ENCODE measurements at regions not wholly inside any gene's neighbourhood (a gene's known extent, or its start where the extent isn't known, plus 50 kb on each side); places are given as distances from the start of the nearest gene placed in this dataset.
"Not testable (repeated sequence)": the region's sequence is repeated elsewhere in the genome, so short reads cannot be mapped to it uniquely, and the experiment has no call there.

DNA sequence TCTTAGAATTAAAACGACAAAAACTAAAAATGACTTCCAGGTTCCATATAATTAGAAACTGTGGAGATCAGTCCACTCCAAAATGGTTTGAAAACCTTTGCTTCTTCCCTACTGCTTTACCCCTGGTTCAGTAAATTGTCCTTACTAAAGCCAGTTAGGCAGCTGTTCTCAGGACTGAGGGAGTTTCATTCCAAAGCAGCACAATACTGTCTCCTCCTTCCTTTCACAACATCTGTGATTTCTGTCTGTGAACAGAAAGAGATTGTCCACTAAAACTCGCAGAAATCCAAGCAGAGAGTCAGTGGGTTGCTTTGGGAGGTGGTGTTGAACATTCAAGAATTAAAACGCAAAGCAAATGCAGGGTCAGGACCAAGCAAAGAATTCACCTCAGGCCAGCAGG is 740.8 kb upstream of the ZNF608 start:
- no peak for DNase-seq

GRCh38 chr5:125487652-125488051 is 741.2 kb upstream of the ZNF608 start:
- not testable (repeated sequence) for DNase-seq

DNA sequence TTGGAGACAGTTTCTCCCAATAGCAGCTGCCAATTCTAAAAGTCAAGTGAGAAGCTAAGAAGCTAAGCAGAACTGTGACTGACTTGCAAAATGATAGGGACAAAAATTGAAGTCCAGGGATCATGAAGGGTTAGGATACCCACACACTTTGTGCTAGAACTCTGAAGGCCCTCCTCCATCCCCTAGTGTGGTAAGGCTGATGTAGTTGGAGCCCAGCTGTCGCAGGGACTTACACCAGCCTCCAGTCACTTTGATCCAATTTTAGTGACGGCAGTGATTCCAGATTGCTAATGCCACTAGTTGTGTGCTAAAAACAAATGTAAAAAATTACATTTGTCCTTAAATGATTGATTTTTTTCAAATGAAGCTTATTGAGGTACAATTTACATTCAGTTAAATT is 742.7 kb upstream of the ZNF608 start:
- DNase-seq = no peak

DNA sequence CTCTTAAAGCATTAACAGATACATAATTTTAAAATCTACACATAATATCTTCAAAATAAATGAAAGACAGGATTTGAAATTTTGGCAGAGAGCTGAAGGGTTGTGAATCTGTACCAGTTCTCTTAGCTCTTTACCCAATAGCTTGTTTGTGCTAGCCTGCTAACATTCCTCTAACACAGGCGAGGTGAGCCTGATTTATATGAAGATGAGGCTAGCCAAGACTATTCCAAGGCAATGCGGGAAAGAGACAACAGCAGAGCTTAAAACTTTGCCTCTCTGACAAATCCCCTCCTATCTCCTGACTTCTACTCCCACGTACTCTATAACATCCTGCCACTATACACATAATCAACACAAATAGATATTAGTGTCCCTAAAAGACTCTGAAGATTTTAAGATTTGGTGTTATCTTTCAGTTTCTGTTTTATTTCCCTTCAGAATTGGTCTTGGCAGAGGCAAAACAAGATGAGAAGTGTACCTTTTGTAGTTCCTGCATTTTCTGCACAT is 745.6 kb upstream of the ZNF608 start:
- DNase-seq = no peak

DNA sequence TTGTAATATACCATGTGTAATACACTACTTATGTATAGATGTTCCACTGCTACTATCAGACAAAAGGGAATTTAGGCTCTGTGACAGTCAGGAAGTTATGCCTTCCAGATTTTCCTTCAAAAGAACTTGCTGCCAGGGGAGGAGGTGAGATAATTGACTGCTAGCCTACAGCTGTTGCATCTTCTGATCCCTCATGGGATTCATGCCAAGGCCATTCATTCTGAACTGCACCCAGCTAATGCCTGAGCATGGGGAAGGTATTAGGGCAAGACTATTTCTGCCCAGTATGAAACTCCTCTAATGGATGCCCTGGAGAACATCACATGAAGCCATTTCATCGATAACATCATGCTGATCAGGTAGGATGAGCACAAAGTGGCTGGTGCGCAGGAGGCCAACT is 746.5 kb upstream of the ZNF608 start:
- DNase-seq = no peak

- DNase-seq = no peak
Measured at GRCh38 chr5:125496393-125496792, 750.0 kb upstream of the ZNF608 start.

- no peak for DNase-seq
Measured at GRCh38 chr5:125497651-125498050, 751.2 kb upstream of the ZNF608 start.

DNA sequence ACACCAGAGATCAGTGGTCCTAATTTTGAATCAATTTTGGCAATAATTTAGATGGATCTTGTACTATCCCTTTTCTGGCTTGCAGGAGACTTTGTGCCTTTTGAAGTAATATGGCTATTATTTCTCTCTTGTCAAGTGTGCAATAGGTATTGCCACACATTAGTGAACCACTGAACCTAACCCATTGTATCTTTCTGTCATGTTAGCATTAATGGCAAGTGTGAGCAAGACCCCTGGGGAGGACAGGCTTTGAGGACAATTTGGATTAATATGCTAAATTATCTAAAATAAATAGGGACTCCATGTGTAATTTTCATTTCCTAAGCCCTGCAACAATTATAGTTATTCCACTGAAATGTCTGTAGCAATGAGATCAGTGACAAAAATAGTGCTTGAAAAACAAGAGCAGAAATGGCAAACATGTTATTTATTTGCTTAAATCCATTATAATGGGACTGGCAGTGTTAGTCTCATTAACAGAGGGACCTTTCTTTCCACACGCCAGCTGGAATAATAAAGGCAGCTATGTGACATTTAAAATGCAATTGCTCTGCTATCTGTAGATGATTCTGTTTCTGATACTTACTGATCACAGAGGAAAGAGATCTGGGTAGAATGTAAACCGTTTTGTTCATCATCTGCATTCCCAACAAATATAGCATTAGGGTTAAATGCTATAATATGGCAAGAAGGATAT is 753.3 kb upstream of the ZNF608 start:
- no peak for DNase-seq

DNA sequence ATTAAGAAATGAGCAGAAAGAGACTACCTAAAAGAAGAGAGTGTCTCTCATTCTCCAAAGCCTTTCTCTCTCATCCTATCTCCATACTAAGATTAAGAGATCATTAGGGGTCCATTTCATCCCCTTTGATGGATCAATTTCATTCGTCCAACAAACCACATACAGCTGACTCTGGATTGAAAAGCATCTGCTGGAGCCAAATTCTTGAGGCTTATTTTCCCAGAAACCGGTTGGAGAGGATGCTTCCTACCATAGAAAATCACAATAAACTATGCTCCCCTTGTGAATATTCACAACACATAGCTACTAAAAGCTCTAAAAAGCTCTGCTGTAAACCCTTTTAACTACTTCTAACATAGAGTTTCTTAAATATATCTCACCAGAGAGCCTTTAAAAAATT is 755.0 kb upstream of the ZNF608 start:
- DNase-seq = no peak

DNA sequence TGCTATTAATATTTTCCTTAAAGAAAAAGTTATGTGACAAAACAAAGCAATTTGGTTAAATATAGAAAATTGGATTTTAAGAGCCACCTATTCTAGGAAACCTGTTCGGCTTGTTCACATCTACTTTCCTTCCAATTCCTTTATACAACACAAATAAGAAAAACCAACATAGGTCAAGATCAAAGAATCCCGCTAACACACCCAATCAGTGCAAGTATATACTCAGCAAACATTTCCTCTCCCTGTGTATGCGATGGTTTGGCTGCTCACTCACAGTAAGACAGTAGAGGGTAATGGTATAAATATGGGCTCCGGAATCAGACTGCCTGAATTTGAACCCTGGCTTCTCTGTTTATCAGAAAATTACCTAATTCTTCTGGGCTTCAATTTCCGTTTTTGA is 757.5 kb upstream of the ZNF608 start:
- DNase-seq = no peak

GRCh38 chr5:125505115-125505514 is 758.7 kb upstream of the ZNF608 start:
- no peak for DNase-seq

DNA sequence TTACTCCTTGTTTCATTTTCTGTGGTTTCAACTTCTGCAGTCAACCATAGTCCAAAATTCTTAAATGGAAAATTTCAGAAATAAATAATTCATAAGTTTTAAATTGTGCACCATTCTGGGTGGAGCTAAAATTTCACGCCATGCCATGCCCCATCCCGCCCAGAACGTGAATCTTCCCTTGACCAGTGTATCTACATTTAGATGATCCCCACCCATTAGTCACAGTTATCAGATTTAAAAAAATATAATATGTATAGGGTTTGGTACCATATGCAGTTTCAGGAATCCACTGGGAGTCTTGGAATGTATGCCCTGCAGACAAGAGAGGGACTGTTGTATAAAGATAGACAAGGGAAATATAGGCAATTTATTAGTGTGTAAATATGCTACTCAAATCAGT is 759.7 kb upstream of the ZNF608 start:
- no peak for DNase-seq

DNA sequence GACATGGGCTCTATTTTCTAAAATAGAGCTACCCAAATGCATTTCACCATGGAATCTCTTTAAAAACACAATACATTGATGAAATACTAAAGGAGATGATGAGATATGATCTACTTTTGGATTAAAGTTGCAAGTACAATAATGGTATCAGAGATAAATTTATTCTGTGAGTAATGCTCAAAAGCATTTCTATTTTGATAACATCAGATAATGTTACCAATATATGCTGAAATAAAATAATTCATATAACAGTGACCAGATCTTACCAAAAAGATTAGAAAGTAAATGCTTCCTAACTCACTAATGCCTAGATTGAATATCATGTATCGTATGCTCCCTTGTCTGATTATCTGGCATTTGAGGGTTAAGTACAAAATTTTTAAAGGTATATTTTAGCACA is 761.8 kb upstream of the ZNF608 start:
- DNase-seq = no peak

DNA sequence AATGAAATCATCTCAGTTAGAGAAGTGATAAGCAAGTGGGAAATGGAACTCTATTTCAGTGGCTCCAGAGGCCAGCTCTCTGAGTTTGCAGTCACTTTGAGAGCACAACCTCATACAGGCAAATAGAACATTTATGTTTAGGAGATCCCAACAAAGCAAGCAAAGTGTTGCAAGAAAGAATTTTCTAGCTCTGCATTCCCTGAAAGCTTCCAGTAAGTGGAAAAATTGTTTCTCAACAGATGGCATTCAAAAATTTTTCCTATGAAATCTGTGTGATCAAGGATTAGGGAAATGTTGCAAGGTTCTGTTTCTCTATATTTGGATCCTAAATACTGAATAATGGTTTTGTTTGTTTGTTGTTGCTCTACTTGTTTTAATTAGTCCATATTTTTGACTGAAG is 764.2 kb upstream of the ZNF608 start:
- no peak for DNase-seq

GRCh38 chr5:125517973-125518550 is 771.6 kb upstream of the ZNF608 start:
- no peak for DNase-seq

- DNase-seq = no peak
Measured at GRCh38 chr5:125521289-125521688, 774.9 kb upstream of the ZNF608 start.

DNA sequence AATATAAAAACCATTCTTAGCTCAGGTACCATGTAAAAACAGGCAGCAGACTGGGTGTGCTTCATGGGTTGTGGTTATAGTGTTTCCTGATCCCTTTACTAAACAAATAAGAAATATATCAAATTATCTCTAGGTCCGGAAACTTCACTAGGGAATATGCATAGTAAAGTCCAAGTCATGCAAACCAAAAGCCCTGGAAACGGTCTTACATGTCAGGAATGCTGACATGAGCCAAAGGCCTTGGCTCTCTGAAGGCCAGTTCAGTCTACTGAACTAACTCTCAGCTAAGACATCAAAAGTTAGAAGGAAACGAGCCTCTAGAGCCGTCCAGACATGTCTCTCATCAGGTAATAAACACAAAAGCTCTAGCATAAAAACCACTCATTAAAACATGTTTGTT is 778.9 kb upstream of the ZNF608 start:
- DNase-seq = no peak

GRCh38 chr5:125526966-125527365 is 780.5 kb upstream of the ZNF608 start:
- DNase-seq = no peak

- DNase-seq = no peak
Measured at GRCh38 chr5:125528881-125529280, 782.4 kb upstream of the ZNF608 start.

- DNase-seq = no peak
Measured at GRCh38 chr5:125530833-125531615, 784.6 kb upstream of the ZNF608 start.

DNA sequence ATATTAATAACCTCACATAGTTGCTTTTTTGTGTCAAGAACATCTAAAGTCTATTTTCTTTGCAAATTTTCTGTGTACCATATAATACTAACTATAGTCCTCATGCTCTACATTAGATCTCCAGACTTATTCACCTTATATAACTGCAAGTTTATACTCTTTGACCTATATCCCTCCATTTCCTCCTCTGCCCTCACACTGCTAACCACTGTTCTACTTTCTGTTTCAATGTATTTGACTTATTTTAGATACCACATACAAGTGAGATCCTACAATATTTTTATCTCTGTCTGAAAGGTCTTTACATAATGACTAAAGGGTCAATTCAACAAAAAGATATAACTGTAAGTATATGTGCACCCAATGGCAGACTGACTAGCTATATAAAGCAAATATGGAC is 789.7 kb upstream of the ZNF608 start:
- no peak for DNase-seq

GRCh38 chr5:125536582-125536981 is 790.1 kb upstream of the ZNF608 start:
- DNase-seq = no peak

- no peak for DNase-seq
Measured at GRCh38 chr5:125537661-125538060, 791.2 kb upstream of the ZNF608 start.

DNA sequence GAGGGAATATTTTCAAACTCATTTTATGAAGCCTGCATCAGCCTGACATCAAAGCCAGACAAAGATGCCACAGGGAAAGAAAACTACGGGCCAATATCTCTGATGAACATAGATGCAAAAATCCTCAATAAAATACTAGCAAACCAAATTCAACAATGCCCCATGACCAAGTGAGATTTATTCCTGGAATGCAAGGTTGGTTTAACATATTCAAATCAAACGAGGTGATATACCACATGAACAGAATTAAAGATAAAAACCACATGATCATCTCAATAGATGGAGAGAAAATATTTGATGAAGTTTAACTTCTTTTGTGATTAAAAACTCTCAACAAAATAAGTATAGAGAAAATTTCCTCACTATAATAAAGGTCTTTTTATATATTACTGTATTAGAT is 792.0 kb upstream of the ZNF608 start:
- DNase-seq = no peak
